NCI-H2196 treated with DMSO at 0.1 percent for 48 hours (cell line): ENCODE measurements at regions not wholly inside any gene's neighbourhood (a gene's known extent, or its start where the extent isn't known, plus 50 kb on each side); places are given as distances from the start of the nearest gene placed in this dataset.

Experiments used
- DNase-seq: peaks from one replicate; lab custom pipeline; 2025; ENCODE audit not compliant: unreplicated experiment; lab: John Stamatoyannopoulos, UW

DNA sequence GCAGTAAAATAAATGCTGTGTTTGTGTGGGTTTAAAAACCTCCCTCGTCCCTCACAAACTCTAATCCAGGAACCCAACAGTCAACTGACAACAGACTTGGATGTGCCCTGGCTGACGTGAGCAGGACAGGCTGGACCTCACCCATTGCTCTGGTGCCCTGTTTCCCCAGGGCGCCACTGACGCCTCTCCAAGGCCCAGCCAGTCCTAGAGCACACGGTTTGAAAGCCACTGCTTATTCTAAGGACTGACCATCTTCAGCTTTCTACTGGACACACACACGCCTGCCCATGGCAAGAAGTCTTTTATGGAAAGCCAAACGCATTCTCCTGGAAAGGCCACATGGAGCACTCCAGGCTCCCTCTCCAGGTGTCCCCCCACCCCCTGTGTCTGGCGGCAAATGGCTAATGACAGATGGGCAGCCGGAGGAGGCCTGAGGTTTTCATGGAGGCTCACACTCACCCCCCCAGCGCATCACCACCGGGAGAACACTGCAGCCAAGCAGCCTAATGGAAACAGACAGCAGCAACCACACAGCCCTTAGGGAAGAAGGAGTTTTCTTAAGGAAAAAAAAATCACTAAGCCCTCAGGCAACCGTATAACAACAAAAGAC lies 319.2 kb downstream of the SOX9 start:
- no peak for DNase-seq

DNA sequence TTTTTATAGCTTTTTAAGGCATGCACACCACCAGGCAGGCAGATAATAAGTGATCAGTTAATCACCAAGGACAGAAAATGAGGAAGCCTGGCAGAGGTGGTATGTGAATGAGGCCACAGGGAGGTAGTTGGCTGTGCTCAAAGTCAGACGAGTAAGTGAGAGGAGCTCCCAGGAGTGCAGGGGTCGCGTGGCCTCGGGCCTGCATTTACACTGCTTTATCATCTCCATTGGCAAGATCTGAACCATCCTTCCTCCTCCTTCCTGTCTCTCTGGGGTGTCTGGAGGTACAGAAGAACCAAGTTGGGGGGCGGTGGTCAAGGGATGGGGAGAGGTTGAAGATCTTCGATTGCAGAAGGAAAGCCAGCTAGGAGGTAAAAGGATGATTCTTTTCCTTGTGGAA lies 320.1 kb downstream of the SOX9 start:
- no peak for DNase-seq

- DNase-seq: no peak
Measured at GRCh38 chr17:72441909-72442308, 321.1 kb downstream of the SOX9 start.

DNA sequence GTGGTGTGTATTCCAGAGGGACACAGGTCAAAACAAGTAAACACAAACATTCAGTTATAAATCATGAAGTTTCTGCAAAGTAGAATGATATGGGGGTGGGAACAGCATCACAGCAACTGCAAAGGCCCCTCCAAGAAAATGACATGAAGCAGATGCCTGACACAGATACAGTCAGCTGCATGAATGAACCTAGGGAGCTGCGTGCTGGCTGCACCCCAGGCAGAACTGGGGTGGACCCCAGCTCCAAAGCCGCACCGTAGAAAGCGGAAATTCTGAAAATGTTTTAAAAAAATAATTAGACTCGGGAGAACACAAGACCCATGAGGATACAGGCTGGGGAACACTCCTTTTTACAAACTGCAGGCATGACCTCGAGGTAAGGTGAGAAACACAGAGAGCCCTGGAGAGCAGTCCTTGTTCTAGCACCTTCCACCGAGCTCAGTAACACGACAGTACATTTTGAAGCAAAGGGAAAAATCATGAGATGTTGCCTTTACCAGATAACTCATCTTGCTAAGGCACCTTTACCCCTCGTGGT lies 323.8 kb downstream of the SOX9 start:
- DNase-seq: no peak

DNA sequence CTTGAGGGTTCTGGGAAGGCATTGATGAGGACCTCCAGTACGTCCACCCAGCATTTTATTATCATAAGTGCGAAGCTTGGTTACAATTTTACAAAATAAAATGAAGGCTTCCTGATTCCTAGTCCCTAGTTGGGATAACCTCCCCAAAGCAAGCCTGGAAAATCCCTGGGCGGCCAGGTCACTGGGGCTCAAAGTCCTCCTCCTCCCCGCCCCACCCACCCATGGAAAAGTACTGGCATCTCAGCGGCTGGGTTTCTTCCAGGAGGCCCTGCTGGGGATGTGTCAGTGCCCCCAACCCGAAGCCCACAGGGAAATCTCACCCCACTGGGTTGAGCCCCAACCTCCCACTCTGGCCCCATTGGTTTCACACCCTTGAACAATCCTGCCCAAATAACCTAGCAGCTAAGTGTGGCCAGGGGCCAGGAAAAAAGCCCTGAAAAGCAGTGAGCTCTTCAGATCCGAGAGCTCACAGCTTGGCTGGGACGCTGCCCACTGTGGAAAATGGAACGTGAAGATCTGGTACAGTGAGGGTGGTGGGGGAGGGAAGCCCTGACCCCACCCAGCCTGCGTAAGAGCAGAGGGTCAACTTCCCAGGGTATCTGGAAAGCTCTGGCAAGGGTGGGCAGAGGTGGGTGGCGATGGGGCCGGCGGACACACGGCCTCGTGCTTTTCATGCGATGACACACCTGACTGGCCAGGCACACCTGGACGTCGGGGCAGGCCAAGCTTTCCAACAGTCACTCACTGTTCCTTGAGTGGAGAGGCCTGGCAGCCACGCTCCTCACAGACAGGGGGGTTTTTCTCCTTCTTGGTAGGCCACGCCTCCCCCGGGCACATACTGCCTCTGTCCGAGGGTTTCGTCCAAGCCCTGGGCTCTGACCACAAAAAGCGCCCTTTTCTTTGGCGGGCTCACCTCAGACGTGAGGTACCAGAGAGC lies 324.5 kb downstream of the SOX9 start:
- DNase-seq: no peak

GRCh38 chr17:72446118-72446517 lies 325.3 kb downstream of the SOX9 start:
- no peak for DNase-seq

DNA sequence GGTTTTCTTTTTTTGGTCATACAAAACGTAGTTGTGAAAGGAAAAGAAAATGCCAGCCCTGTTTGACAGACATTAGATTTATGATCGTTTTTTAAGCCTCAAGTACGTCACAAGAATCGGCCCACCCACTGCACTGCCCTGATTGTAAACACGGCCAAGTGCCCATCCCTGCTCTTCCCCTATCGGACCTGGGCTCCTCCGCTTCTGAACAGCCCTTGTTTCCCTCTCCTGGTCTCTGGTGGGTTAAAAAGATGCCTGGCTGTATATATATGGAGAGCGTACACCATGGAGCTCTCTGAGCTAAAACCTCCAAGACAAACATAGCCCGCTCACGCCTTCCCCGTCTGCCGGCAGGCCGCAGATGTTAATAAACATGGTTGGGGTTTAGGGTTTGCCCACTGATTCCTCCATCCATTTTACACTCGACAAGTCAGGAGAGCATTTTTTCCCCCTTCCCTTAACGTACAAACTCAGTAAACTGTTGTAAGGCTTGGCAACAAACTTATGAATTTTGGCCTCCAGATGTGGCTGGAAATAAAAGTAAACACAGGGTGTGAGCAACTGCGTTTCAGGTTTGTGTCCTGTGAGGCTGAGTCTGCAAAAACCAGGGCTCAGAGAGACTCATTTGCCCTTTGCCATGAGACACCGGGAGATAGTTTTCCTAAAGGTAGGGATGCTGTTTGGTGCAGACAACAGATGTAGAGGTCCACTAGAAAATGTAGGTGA lies 325.9 kb downstream of the SOX9 start:
- no peak for DNase-seq

DNA sequence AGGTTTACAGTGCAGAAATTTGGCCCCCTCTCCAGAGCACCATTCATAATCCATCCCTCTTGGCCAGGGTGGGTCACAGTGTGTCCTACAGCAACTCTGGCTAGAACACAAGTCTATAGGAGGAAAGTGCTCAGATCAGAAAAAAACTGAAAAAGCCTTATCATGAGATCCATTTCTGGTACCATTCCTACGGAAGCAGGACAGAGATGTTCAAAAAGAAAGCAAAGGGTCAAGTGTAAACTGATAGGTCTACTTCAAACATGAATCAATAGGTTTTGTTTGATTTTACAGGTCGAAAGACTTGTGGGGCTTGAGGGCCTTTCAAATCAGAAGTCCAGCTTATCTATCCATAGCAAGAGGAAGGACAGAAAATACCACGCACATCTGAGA lies 326.4 kb downstream of the SOX9 start:
- no peak for DNase-seq

DNA sequence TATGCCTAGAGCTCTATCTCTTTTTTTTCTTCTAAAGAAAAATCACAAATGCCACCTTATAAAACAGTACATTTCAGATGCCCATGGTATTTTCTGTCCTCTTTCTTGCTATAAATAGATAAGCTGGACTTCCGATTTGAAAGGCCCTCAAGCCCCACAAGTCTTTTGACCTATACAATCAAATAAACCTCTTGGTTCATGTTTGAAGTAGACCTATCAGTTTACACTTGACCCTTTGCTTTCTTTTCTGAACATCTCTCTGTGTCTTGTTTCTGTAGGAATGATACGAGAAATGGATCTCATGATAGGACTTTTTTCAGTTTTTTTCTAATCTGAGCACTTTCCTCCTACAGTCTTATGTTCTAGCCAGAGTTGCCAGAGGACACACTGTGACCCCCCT lies 327.2 kb downstream of the SOX9 start:
- DNase-seq: no peak

DNA sequence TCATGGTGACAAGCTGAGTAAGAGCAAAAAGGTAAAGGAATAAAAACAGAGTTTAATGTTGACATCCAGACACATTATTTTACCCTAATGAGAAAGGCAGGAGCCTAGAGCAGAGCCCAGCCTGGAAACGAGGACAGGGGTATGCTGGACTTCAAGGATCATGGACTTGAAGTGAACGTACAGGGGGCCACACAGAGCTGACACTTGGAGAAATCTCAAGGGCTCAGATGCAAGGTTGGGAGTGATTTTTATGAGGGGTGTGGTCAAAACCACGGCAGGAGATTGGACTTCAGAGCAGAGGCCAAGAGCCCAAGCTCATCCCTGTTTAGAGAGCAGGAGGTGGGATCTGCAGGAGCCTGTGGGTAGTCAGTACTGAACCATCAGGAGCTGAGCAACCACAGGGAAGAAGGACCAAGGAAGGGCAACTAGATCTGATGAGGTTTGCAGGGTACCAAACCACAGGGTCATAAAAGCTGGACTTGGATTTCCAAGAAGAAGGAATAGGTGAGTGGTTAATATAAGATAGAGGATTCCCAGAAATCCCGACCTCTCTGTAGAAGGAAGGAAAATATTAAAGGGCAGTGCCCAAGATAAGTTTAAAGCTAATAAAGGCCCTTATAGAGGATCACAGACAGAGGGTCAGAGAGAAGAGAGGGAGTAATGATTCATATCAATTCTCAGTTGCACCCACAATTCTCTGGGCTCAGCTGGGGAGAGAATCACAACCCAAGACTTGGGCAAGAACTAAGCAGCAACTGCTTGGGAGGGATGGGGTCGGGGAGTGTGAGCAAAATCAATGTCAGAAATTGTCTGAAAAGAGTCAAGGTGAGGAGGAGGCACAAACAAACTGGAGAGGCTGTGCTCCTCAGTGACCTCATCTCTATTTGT lies 331.7 kb downstream of the SOX9 start:
- DNase-seq: no peak

DNA sequence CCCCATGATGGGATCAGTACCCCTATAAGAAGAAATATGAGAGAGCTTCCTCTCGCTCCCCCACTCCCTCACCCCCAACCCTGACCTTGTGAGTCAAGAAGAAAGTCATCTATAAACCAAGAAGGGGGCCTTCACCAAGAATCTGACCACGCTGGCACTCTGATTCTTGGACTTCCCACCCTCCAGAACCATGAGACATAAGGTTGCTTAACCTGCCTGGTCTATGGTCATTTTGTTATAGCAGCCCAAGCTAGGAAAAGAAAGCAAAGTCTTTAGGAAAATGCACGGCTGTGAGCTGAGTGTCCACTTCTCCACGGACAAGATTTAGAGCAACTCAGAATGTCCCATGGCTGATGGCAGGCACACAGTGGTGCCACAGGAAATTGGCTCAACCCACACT lies 333.5 kb downstream of the SOX9 start:
- DNase-seq: no peak

- no peak for DNase-seq
Measured at GRCh38 chr17:72455562-72455961, 334.7 kb downstream of the SOX9 start.

- no peak for DNase-seq
Measured at GRCh38 chr17:72456075-72456474, 335.3 kb downstream of the SOX9 start.

DNA sequence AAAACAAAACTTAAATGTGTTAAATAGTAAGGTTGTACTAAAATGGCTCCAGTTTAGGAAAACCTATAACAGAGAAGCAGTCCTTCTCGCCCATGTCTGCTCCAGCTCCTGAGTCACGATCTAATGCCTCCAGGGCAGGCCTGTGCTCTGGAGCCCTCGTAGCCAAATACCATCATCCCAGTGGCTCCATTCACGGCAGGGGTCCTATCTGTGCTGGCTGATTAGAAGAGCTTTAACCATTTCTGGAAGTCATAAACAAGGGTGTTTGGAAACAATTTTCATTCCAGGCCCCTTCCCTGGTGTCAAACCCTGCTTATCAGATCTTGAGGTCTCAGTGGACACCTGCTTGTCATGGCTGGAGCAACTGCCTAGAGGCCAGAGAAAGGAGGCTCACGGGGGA lies 336.9 kb downstream of the SOX9 start:
- no peak for DNase-seq

GRCh38 chr17:72458301-72458700 lies 337.5 kb downstream of the SOX9 start:
- DNase-seq: no peak

DNA sequence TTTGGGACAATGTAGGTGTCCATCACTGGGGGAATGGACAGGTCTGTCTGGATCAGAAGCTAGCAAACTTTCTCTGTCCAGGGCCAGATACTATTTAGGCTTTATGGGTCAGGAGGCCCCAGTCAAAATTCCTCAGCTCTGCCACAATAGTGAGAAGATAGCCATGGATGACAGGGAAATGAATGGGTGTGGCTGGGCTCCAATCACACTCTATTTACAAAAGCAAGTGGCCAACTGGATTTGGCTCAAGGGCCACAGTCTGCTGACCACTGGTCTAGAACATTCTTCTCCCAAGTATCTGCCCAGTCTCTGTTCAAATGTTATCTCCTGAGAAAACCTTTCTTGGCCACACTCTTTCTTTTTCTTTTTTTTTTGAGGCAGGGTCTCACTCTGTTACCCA lies 339.9 kb downstream of the SOX9 start:
- no peak for DNase-seq

GRCh38 chr17:72461757-72462156 lies 340.9 kb downstream of the SOX9 start:
- DNase-seq: no peak

DNA sequence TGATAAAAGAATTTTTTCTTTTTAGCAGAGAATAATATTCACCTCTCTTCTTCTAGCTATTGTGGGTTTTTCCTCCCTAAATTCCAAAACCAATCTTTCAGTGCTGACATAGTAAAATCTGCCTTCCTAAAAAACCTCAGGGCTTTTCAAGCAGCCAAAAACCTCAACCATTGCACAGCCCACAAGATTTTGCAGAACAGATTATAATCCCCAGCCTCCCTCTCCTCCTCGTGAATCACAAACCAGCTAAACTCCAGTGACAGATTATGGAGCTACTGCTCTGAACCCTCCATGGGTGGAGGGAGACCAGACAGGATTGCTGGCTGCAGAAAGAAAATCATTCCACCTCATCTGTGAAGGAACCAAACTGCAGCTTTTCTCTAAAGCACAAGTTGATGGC lies 341.6 kb downstream of the SOX9 start:
- no peak for DNase-seq

GRCh38 chr17:72462814-72463213 lies 342.0 kb downstream of the SOX9 start:
- no peak for DNase-seq

DNA sequence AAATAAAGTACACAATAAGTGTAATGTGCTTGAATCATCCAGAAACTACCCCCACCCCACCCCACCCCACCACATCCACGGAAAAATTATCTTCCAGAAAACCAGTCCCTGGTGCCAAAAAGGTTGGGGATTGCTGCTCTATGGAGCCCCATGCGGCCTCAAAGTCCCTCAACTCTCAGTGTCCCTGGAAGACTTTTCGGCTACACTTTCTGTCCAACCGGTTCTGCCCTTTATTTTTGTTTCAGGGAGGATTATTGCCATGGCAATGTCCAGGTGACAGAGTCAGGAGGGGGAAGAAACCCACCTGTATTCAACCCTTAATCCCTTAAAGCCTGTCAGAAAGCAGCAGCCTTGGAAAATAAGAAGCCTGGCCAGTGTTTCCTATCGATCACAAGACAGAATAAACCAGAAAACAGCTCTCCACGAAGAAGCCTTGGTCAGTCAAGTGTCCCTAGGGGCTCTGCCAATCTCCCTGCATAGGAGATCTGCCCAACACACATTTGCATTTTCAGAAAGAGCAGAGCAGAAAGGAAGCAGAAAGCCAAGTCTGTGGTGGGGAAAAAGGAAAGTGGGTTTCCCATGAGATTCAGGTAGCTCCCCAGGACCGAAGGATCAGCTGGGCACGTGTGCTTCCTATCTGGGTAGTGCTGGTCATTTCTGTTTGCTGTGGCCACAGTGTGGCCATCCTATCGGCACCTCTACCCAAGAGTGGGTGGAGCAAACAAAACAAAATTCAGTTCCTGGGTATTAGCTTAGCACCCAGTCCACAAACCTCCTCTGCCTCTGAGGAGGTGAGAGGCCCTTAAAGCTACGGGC lies 342.7 kb downstream of the SOX9 start:
- DNase-seq: no peak
